ENCODE measurements at regions not wholly inside any gene's neighbourhood (a gene's known extent, or its start where the extent isn't known, plus 50 kb on each side); places are given as distances from the start of the nearest gene placed in this dataset.

GRCh38 chr4:67104145-67104544, 441.2 kb downstream of the CENPC start:
- no peaks in the 10 kb centered on the region for H3K27me3 ChIP-seq (replicated peaks; ENCODE audit: insufficient read depth)
- H3K4me3 ChIP-seq: no peak overlapping the region
- no peaks in the 10 kb centered on the region for H3K4me1 ChIP-seq (ENCODE audit: insufficient read depth)
- 6% methylated on average over 3 of the region's 3 CpGs for WGBS, 2 experiments (ENCODE audit: low coverage in 1 of 2, low lambda C conversion rate in 2 of 2, missing lambda C conversion rate in 2 of 2)
- no peaks in the 10 kb centered on the region for H3K79me2 ChIP-seq (ENCODE audit: insufficient read depth)
- H3K36me3 ChIP-seq (ENCODE audit: low read depth): no peaks in the 10 kb centered on the region
- no peak for TF ChIP-seq EZH2 (IDR thresholded peaks at IDR 0.05; ENCODE audit: insufficient read depth, poor library complexity, severe bottlenecking)
- TF ChIP-seq EZH2phosphoT487 (IDR thresholded peaks at IDR 0.05; ENCODE audit: insufficient read depth, low read depth): no peak
- no peaks in the 10 kb centered on the region for H3K9me3 ChIP-seq (ENCODE audit: low read depth)
- H4K20me1 ChIP-seq (ENCODE audit: insufficient read depth): no peaks in the 10 kb centered on the region; the same call in 1 of the 2 replicates
- H3K4me2 ChIP-seq (ENCODE audit: unreplicated experiment): no peak overlapping the region
- no peaks in the 10 kb centered on the region for H3F3A ChIP-seq (ENCODE audit: insufficient read depth)
- H3K9ac ChIP-seq: no peak overlapping the region
- H2AFZ ChIP-seq: no peak overlapping the region
- no peak overlapping the region for H3K27ac ChIP-seq
- in situ Hi-C loops (cut with MboI): no loop called here
- DNase-seq: no peak
- no peaks in the 10 kb centered on the region for H3K9me2 ChIP-seq (ENCODE audit: insufficient read depth)

- Histone ChIP-seq H3K27me3 (replicated peaks; ENCODE audit: insufficient read depth) (no peaks in the 10 kb centered on the region), H3K4me1 (ENCODE audit: insufficient read depth) (no peaks in the 10 kb centered on the region), H3K4me2 (ENCODE audit: unreplicated experiment) (no peak overlapping the region), H3F3A (ENCODE audit: insufficient read depth) (no peaks in the 10 kb centered on the region), H4K20me1 (ENCODE audit: insufficient read depth) (no peaks in the 10 kb centered on the region; the same call in 1 of the 2 replicates), H3K79me2 (ENCODE audit: insufficient read depth) (no peaks in the 10 kb centered on the region), H3K9ac (no peak overlapping the region), H3K4me3 (no peak overlapping the region), H3K9me2 (ENCODE audit: insufficient read depth) (no peaks in the 10 kb centered on the region), H3K36me3 (ENCODE audit: low read depth) (no peaks in the 10 kb centered on the region), H3K9me3 (ENCODE audit: low read depth) (no peaks in the 10 kb centered on the region), H2AFZ (no peak overlapping the region), H3K27ac (no peak overlapping the region)
- DNase-seq: no peak
- TF ChIP-seq EZH2 (IDR thresholded peaks at IDR 0.05; ENCODE audit: insufficient read depth, poor library complexity, severe bottlenecking) (no peak), EZH2phosphoT487 (IDR thresholded peaks at IDR 0.05; ENCODE audit: insufficient read depth, low read depth) (no peak)
- in situ Hi-C loops (cut with MboI): no loop called here
- WGBS, 2 experiments (ENCODE audit: low coverage in 1 of 2, low lambda C conversion rate in 2 of 2, missing lambda C conversion rate in 2 of 2): 30 to 34% methylated on average over 6 of the region's 6 CpGs
Measured at GRCh38 chr4:67103001-67103747, 442.1 kb downstream of the CENPC start.

- H3F3A ChIP-seq (ENCODE audit: insufficient read depth): no peaks in the 10 kb centered on the region
- H3K79me2 ChIP-seq (ENCODE audit: insufficient read depth): no peaks in the 10 kb centered on the region
- no peak overlapping the region for H2AFZ ChIP-seq
- H3K4me1 ChIP-seq (ENCODE audit: insufficient read depth): no peaks in the 10 kb centered on the region
- no peaks in the 10 kb centered on the region for H3K36me3 ChIP-seq (ENCODE audit: low read depth)
- no peaks in the 10 kb centered on the region; the same call in 1 of the 2 replicates for H4K20me1 ChIP-seq (ENCODE audit: insufficient read depth)
- H3K9me3 ChIP-seq (ENCODE audit: low read depth): no peaks in the 10 kb centered on the region
- H3K9me2 ChIP-seq (ENCODE audit: insufficient read depth): no peaks in the 10 kb centered on the region
- no peak for DNase-seq
- H3K4me3 ChIP-seq: no peak overlapping the region
- TF ChIP-seq EZH2 (IDR thresholded peaks at IDR 0.05; ENCODE audit: insufficient read depth, poor library complexity, severe bottlenecking) (no peak), EZH2phosphoT487 (IDR thresholded peaks at IDR 0.05; ENCODE audit: insufficient read depth, low read depth) (no peak)
- in situ Hi-C loops (cut with MboI): no loop called here
- H3K27me3 ChIP-seq (replicated peaks; ENCODE audit: insufficient read depth): no peaks in the 10 kb centered on the region
- H3K4me2 ChIP-seq (ENCODE audit: unreplicated experiment): no peak overlapping the region
- no peak overlapping the region for H3K9ac ChIP-seq
- no peak overlapping the region for H3K27ac ChIP-seq
Measured at GRCh38 chr4:67101612-67102011, 443.7 kb downstream of the CENPC start.

GRCh38 chr4:67092351-67092750, 453.0 kb downstream of the CENPC start:
- in situ Hi-C loops (cut with MboI): no loop called here
- TF ChIP-seq EZH2phosphoT487 (IDR thresholded peaks at IDR 0.05; ENCODE audit: insufficient read depth, low read depth) (no peak), EZH2 (IDR thresholded peaks at IDR 0.05; ENCODE audit: insufficient read depth, poor library complexity, severe bottlenecking) (no peak)
- 3 to 4% methylated on average over 4 of the region's 4 CpGs for WGBS, 2 experiments (ENCODE audit: low coverage in 1 of 2, low lambda C conversion rate in 2 of 2, missing lambda C conversion rate in 2 of 2)

GRCh38 chr4:67091673-67092072, 453.6 kb downstream of the CENPC start:
- H3F3A ChIP-seq (ENCODE audit: insufficient read depth): no peaks in the 10 kb centered on the region
- H3K27ac ChIP-seq: no peak overlapping the region
- H4K20me1 ChIP-seq (ENCODE audit: insufficient read depth): no peaks in the 10 kb centered on the region
- no peak overlapping the region for H3K9ac ChIP-seq
- H3K9me3 ChIP-seq (ENCODE audit: low read depth): no peaks in the 10 kb centered on the region
- H3K27me3 ChIP-seq (replicated peaks; ENCODE audit: insufficient read depth): no peaks in the 10 kb centered on the region
- TF ChIP-seq EZH2 (IDR thresholded peaks at IDR 0.05; ENCODE audit: insufficient read depth, poor library complexity, severe bottlenecking) (no peak), EZH2phosphoT487 (IDR thresholded peaks at IDR 0.05; ENCODE audit: insufficient read depth, low read depth) (no peak)
- no peaks in the 10 kb centered on the region for H3K79me2 ChIP-seq (ENCODE audit: insufficient read depth)
- no peaks in the 10 kb centered on the region for H3K9me2 ChIP-seq (ENCODE audit: insufficient read depth)
- H2AFZ ChIP-seq: no peak overlapping the region
- no peaks in the 10 kb centered on the region for H3K36me3 ChIP-seq (ENCODE audit: low read depth)
- in situ Hi-C loops (cut with MboI): no loop called here
- H3K4me2 ChIP-seq (ENCODE audit: unreplicated experiment): no peak overlapping the region
- H3K4me1 ChIP-seq (ENCODE audit: insufficient read depth): no peaks in the 10 kb centered on the region
- no peak for DNase-seq
- no peak overlapping the region for H3K4me3 ChIP-seq

More at GRCh38 chr4:67092351-67092750, 453.0 kb downstream of the CENPC start:
- DNase-seq: no peak
- Histone ChIP-seq H3K9me2 (ENCODE audit: insufficient read depth) (no peaks in the 10 kb centered on the region), H3K27ac (no peak overlapping the region), H3K79me2 (ENCODE audit: insufficient read depth) (no peaks in the 10 kb centered on the region), H2AFZ (no peak overlapping the region), H3K4me2 (ENCODE audit: unreplicated experiment) (no peak overlapping the region), H3K9ac (no peak overlapping the region), H3K4me1 (ENCODE audit: insufficient read depth) (no peaks in the 10 kb centered on the region), H3K4me3 (no peak overlapping the region), H3F3A (ENCODE audit: insufficient read depth) (no peaks in the 10 kb centered on the region), H3K9me3 (ENCODE audit: low read depth) (no peaks in the 10 kb centered on the region), H3K36me3 (ENCODE audit: low read depth) (no peaks in the 10 kb centered on the region), H3K27me3 (replicated peaks; ENCODE audit: insufficient read depth) (no peaks in the 10 kb centered on the region), H4K20me1 (ENCODE audit: insufficient read depth) (no peaks in the 10 kb centered on the region)

All from GM23248 (cell line).